ENCODE measurements at regions not wholly inside any gene's neighbourhood (a gene's known extent, or its start where the extent isn't known, plus 50 kb on each side); places are given as distances from the start of the nearest gene placed in this dataset.

DNA sequence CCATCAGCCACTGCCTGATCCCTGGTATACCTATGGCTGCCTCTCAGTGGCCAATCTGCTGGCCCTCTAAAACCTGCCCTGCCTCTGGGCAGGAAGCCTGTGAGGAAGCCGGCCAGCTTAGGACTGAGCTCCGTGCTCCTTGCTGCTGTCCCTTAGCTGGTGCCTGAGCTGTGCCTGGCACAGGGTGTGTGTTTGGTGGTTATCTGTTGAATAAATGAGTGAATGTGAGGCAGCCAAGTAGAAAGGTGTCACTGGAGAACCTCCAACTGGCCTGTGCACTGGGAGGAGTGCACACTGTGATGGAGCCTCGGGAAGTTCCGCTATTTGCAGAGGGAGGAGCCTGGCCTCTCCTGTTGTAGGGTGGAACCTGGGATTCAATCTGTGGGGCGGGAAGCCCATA, 63.4 kb upstream of the STUM start:
- no peak for TF ChIP-seq POLR2A (IDR thresholded peaks at IDR 0.05)
- TF ChIP-seq, protein P1, sequence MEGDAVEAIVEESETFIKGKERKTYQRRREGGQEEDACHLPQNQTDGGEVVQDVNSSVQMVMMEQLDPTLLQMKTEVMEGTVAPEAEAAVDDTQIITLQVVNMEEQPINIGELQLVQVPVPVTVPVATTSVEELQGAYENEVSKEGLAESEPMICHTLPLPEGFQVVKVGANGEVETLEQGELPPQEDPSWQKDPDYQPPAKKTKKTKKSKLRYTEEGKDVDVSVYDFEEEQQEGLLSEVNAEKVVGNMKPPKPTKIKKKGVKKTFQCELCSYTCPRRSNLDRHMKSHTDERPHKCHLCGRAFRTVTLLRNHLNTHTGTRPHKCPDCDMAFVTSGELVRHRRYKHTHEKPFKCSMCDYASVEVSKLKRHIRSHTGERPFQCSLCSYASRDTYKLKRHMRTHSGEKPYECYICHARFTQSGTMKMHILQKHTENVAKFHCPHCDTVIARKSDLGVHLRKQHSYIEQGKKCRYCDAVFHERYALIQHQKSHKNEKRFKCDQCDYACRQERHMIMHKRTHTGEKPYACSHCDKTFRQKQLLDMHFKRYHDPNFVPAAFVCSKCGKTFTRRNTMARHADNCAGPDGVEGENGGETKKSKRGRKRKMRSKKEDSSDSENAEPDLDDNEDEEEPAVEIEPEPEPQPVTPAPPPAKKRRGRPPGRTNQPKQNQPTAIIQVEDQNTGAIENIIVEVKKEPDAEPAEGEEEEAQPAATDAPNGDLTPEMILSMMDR (IDR thresholded peaks at IDR 0.05), result no peak
